HG03520 (cell line): ENCODE measurements at regions not wholly inside any gene's neighbourhood (a gene's known extent, or its start where the extent isn't known, plus 50 kb on each side); places are given as distances from the start of the nearest gene placed in this dataset.

Experiments
- ATAC-seq: cut with Tn5 transposase; IDR thresholded peaks from one replicate; pipeline ENCODE4 v1.9.1; 2021; ENCODE audit warnings: mild to moderate bottlenecking, moderate library complexity; ENCODE audit not compliant: unreplicated experiment

DNA sequence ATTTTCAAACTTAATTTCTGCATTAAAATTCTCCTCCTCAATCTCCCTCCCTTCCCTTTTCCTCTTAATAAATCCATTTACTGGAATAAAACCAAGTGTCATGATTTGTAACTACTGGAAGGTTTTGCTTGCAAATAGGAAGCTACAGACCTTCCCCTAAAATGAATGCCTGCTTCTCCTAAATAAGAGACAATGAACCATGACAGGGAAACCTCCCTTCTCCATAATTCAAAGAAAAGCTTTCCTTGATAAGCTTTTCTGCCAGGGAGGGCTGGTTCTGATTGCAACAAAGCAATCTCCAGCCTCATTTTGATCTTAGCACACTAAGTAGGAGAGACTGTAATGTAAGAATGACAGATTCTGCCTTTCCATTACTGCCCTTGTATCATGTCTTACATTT is 111.0 kb upstream of the CDH20 start:
- ATAC-seq = no peak

DNA sequence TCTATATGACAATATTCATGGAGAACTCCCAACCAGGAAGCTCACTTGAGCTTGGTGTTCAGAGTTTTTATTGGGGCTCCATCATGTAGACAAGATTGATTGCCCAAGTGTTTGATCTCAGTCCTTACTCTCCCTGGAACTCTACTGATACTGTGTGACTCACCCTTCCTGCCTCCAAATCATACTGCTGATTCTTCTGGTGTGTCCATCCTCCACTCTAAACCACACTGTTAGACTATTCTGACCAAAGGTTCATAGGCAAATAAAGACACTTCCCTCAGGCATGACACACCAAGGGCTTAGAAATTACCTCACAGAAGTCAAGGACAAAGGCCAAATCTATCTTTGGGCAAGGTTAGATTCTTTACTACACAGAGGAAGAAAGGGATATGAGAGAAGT is 107.9 kb upstream of the CDH20 start:
- no peak for ATAC-seq

DNA sequence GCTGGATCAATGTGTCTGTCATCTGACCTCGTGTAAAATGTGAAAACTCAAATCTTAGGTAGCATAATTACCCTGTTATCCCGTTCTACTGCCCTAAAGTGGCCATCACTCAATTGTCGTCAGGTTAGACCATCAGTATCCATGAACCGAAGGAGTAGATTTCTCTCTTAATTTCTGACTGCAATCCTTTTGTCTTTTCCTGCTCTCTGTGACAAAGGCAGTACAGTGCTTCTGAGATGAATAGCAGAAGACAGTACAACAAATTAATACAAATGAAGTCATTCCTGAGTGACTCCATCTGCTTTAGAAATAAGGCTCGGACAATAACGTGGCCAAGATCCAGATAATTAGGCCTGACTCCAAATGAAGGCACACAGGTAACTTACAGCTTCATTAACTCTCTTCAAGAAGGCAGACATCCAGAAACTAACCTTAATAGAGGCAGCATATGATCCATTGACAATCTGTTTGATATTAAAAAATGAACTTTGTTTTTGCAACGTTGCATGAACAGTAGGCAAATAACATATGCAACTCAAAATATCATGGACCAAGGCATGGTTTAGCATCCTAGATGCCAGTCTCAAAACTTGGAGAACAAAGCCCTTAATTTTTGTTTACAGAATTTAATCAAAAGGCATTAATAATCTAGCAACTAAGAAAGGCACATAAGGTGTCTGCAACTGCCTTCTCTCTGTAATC is 96.7 kb upstream of the CDH20 start:
- ATAC-seq = no peak

DNA sequence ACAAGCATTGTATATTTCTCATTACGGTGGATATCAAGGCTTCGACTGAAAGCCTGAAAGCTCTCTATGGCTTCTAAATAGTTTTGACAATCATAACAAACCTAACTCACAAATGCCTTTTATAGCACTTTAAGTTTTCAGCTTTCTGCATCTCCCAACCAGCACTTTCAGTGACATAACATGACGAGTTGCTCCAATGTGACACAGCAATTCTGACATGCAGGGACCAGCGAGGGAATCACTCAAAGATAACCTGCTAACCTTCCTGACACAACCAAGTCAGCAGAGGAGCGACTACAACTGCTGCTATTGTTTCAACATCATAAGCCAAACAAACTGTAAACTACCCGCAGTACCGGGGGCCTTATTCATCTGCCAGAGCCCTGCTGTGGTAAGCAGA is 95.7 kb upstream of the CDH20 start:
- no peak for ATAC-seq

DNA sequence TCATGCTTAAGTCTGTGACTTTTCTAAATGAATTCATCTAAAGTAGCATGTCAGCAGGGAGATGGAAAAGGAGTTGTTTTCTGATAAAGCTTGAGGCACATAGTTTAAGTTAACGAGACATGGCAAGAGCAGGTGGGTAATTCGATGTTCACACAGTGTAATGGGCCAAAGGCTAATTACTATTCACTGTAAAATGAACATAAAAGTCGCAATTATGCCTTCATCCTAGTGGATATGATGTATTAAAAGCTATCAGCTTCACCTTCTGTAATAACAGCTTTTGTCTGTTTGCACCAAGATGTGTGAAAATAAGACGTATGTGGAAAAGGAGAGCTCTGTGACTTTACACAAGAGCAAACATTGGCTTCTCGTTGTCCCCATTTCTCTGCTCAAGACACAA is 94.2 kb upstream of the CDH20 start:
- ATAC-seq = no peak

DNA sequence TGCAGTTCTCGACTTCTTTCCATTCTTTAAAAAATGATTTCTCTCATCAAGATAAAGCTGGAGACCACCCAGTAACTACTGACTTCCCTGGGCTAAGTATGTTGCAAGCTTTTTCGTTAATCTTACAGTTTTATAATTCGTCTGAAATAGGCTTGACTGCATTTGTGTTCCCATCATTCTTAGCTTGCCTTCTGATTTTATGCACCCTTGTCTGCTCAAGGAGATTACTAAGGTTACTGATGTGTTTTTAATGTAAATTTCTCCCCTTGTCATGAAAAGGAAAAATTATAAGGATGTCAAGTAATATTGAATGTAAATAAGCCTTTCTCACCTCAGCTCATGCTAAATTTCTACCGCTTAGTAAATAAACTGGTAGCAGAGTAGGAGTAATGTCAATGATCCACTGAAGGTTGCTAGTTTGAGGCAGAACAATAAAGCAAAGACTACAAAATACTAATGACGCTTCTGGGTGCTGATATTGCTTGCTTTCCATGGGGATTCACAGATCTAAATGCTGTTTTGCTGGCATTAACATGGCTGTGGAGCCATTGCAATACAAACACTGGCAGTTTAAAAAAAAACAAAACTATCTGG is 91.9 kb upstream of the CDH20 start:
- no peak for ATAC-seq

DNA sequence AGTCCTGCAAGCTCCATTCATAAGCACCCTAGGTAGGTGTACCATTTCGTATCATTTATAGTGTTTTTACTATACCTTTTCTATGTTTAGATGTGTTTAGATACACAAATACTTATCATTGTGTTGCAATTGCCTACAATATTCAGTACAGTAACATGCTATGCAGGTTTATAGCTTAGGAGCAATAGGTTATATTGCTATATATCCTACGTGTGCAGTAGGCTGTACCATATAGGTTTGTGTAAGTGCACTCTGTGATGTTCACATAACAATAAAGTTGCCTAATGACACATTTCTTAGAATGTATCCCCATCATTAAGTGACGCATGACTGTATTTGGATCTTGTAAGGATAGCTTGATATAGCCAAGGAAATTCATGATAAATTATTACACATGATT is 88.6 kb upstream of the CDH20 start:
- no peak for ATAC-seq

DNA sequence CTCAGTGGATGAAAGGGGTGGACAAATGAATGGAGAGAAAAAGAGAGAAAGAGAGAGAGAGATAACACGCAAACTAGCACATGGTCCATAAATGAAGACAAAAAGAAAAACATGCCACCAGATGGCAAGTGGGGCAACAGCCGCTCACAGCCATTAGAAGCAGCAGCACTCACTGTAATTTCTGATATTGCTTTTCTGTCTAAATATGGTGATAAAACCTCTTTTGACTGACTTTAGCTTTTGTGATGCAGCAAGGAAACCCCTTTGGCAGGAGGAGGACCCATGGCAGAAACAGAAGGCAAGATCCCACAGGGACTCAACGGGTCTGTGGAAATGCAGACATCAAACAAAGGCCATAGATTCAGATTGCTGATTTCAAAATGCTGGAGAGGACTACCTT is 88.0 kb upstream of the CDH20 start:
- ATAC-seq = no peak

DNA sequence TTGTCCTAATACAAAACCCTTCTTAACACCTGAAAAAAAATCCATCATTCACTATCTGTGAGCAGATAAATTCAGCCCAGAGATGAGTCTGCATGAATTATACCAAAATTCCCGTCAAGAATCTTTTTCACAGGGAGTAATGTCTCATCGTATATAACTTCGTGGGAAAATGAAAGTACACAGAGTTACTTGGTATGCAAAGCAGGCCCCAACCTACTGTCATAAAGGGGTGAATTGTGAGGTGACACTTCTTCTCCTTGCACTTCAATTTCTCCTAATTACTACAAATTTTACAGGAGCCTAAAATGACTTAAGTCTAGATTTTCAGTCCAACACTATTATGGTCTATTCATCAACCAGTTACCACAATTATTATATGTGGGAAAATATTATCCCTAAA is 84.6 kb upstream of the CDH20 start:
- no peak for ATAC-seq

DNA sequence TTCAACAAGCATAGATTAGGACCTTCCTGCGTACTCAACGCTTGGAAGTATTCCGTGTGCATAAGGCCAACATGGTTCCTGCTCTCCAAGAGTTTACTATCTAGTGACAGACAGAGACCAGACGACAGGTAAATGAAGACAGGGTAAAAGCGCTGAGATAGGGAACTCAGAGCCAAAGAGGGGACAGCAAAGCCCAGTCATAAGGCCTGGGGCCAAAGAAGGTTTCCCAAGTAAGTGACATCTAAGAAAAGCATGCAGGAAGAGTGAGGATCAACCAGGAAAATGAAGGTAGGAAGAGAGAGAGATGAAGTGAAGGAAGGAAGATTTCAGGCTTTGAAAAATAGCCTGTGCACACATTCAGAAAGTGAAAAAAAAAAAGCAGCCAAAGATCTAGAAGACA is 76.9 kb upstream of the CDH20 start:
- ATAC-seq = no peak

DNA sequence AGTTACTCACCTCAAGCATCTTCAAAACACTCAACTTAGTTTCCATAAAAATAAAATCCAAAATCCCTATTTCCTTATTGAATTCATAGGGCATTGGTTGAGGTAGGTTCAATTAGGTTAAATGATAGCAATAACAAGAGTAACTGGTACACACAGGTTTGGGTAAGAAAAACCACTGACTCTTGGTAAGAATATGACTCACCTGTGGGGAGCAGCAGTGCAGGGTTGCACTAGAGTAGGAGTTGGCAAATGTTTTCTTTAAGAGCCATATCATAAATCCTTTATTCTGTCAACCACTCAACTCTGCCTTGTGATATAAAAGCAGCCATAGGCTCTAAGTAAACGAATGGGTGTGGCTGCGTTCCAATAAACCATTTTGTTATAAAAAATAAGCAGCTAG is 71.4 kb upstream of the CDH20 start:
- no peak for ATAC-seq

DNA sequence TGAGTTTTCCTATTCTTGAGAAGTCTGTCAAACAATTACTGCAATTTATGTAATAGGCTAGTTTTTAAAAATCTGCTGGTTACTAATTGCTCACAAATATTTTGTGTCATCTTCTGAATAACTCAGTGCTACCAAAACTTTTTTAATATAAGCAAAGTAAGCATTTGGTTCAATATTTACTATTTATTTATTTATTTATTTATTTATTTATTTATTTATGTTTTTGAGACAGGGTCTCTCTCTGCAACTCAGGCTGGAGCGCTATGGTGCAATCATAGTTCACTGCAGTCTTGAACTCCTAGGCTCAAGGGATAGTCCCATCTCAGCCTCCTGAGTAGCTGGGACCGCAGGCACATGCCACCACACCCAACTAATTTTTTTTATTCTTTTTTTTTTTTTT is 60.4 kb upstream of the CDH20 start:
- no peak for ATAC-seq

DNA sequence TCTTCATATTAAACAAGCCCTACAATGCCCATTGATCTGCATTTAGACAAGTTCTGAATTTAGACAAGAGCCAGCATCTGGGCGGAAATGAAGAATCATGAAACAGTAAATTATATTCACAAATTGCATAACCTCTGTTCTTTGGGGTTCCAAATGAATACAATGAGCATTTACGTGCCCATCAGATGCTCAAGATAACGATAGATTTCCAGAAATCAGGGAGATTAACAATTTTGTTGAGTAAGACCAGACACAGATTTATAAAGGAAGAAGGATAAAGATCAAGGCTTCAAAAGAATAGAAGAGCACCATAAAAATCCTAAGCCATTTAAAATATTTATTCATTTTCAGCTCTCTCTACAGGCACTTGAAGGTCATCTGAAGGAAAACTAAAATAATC is 59.7 kb upstream of the CDH20 start:
- ATAC-seq = no peak

DNA sequence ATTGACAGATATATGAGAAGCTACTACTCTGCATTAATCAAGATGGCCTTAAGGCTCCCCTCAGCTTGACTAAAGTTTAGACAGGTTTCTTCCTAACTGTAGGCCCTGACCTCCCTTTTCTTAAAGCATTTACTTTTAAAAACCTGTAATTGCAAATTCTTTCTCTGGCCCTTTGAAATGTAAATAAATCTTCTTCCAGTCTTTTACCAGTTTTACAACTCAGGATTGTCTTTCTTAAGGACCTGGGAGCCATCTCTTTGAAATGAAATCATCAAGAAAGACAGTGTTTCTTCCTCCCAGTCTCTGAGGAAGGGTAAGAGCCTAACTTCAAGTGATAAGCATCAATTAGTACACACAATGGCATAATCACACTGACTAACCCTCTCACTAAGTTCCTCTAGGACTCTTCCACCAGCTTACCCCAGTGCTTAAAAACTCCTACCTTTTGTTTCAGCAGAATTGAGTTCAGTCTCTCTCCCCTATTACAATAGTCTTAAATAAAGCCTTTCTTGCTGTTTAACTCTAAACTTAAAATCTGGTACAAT is 58.7 kb upstream of the CDH20 start:
- ATAC-seq = no peak

DNA sequence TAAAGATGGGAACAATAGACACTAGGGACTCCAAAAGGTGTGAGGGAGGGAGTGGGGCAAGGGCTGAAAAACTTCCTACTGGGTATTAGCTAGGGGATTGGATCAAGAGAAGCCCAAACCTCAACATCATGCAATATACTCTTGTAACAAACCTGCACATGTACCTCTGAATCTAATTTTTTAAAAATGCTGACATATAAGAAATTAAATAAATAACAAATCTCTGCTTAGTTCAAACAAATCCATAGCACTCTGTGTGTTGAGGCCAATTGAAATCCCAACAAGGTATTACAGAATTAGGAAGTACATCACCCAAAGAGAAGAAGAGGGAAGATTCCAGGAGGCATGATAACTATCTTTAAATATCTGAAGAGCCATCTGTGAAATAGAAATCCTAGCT is 55.4 kb upstream of the CDH20 start:
- ATAC-seq = no peak

DNA sequence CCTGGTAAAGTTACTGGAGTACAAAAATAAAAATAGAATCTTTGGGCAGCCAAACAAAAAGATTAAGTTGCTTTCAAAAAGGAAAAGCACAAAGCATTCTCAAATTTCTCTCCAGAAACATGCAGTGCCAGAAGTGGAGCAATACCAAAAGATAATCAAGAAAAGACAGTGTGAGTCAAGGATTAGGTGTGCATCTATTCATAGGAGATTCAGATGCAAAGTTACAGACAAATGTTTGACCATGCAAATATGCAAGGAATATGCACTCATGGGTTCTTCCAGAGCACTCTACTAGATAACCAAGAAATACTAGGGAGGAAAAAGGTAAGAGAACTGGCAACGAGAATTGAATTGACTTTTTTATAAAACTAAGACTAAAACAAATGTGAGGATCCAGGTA is 51.8 kb upstream of the CDH20 start:
- ATAC-seq = no peak

DNA sequence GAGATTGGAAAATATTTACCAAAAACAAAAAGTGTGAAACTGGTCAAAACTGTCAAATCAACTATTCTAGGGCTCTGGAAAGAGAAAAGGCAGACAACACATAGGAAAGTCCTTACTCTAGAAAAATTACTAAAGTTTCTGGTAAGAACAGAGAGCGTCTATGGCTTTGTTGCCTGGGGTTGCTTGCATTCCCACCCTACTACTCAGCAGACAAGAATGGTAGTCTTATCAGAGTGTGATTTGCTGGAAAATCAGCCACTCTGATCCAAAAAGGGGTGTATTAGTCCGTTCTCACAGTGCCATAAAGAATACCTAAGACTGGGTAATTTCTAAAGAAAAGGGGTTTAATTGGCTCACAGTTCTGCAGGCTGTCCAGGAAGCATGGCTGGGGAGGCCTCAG is 50.3 kb upstream of the CDH20 start:
- ATAC-seq = no peak
